GM19025 (cell line): ENCODE measurements at regions not wholly inside any gene's neighbourhood (a gene's known extent, or its start where the extent isn't known, plus 50 kb on each side); places are given as distances from the start of the nearest gene placed in this dataset.
"Not testable (repeated sequence)": the region's sequence is repeated elsewhere in the genome, so short reads cannot be mapped to it uniquely, and the experiment has no call there.

Source experiments
- ATAC-seq: cut with Tn5 transposase; IDR thresholded peaks from one replicate; pipeline ENCODE4 v1.9.1; 2021; ENCODE audit warnings: mild to moderate bottlenecking, low read depth, moderate library complexity; ENCODE audit not compliant: unreplicated experiment

GRCh38 chr16:58912571-58912970, 178.5 kb upstream of the GOT2 start:
- no peak for ATAC-seq

DNA sequence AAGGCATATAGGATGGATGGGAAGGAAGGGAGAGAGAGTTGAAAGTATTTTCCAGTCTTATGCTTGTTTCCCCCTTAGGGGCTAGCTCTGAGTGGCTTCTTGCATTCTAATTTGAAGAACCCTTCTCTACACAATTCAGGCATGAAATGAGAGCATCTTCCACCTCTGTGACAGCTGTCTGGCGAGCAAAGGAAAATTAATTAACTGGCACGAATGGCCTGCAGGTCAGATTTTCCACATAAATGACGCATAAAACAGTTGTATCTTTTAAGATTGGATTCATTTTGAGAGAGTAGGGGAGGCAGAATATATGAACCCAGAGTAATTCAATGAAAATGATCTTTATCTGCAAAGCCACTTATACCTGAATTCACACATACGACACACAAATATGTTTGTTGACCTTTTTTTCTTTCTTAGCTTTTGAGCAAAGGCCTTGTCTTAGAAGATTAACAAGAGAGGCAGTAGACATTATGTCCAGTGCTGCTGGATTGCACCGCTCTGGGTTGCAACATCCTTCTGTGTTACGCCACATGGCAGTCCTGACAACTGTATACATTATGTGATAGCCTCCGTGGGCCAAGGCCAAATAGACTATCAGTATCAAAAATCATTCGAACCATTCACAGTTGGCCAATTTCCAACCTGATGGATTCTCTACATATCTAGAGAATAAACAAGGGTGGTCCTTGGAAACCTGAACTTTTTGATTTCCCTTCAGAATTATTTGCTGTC, 173.0 kb upstream of the GOT2 start:
- no peak for ATAC-seq

GRCh38 chr16:58904291-58904690, 170.2 kb upstream of the GOT2 start:
- ATAC-seq = no peak

- no peak for ATAC-seq
These were observed 155.4 kb upstream of the GOT2 start for GRCh38 chr16:58889516-58889915.

- peak; percentile 36 for ATAC-seq
These were observed 151.5 kb upstream of the GOT2 start for GRCh38 chr16:58885528-58886170.

DNA sequence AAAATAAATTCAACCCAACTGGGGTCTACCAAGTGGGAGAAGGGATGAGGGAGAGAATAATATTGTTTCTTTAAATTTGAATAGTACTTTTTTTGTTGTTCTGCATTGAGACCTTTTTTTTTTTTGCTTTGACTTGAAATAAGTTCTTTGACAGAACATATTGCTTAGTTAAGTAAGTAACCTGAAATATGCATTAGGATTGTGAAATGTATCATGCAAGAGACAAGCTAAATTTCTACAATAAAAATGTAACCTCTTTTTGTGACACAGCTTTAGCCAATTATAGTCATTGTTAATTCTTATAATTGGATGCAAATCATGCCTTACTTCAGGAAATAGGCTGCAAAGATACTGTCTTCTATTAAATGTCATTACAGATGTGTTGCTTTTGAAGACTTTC, 150.0 kb upstream of the GOT2 start:
- ATAC-seq = no peak

DNA sequence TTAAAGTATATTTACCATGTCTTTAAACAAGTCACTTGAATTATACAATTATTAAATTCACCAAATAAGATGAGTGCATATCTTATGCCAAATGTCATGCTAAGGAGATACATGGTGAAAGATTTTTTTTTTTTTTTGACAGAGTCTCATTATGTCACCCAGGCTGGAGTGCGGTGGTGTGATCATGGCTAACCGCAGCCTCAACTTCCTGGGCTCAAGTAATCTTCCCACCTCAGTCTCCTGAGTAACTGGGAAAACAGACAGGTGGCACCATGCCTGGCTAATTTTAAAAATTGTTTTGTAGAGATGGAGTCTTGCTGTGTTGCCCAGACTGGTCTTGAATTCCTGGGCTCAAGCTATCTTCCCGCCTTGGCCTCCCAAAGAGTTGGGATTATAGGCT, 149.0 kb upstream of the GOT2 start:
- ATAC-seq = no peak

- peak; percentile 86 for ATAC-seq
These were observed 148.2 kb upstream of the GOT2 start for GRCh38 chr16:58882292-58882691.

DNA sequence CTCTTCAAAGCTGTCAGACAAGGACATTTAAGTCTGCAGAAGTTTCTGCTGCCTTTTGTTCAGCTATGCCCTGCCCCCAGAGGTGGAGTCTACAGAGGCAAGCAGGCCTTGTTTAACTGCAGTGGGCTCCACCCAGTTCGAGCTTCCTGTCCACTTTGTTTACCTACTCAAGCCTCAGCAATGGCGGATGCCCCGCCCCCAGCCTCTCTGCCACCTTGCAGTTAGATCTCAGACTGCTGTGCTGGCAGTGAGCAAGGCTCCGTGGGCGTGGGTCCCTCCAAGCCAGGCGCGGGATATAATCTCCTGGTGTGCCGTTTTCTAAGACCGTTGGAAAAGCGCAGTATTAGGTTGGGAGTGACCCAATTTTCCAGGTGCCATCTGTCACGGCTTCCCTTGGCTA, 144.5 kb upstream of the GOT2 start:
- ATAC-seq = not testable (repeated sequence)

- ATAC-seq = no peak
These were observed 132.8 kb upstream of the GOT2 start for GRCh38 chr16:58866935-58867334.

DNA sequence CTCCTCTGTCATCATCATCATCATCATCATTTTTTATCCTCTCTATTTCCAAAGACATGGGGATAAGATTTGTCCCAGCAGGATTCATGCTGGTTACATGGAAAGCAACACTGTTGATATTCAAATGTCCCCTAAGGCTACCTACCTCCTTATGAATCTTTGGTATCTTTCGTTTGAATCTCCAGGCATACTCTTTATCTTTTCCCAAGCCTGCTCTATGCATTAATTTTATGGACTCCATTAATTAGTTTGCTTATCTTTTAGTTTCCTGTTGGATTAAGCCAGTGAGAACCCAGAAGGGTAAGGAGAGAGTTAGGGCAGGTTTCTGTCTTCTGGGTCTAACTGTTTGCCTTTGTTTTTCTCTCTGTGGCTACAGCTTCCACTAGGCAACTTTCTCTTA, 129.6 kb upstream of the GOT2 start:
- ATAC-seq = no peak

GRCh38 chr16:58863042-58863441, 128.9 kb upstream of the GOT2 start:
- ATAC-seq = no peak

GRCh38 chr16:58862334-58863021, 128.4 kb upstream of the GOT2 start:
- no peak for ATAC-seq

DNA sequence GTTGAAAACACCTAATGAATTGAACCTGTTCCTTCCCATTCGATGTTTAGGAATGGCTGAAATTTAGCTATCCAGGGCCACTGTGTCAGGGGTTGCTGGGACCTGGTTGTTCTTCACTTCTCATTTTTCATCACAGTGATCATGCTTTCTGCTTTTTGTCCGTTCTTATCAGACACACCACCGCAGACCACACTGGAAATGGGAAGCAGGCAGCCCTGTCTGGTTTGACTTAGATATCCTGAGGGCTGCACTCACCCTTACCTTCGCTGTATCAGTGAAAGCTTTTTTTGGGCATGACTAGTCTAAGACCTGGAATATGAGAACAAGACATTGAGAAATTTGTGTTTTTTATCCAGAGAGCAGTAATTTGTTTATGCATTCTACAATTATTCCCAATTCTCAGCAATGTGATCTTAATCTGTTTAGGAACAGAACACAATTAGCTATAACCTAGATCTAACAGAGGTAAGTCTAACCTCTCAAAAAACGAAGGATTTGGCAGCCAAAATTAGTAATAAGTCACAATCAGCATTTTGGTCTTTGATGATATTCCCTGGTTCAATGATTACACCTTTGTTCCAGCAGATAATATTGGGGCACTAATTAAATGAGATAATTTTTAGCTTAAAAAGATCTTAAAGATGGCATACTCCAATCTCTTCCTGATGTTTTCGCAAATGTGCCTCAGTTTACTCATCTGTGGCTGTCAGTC, 126.0 kb upstream of the GOT2 start:
- ATAC-seq = no peak

GRCh38 chr16:58858577-58858976, 124.5 kb upstream of the GOT2 start:
- not testable (repeated sequence) for ATAC-seq

DNA sequence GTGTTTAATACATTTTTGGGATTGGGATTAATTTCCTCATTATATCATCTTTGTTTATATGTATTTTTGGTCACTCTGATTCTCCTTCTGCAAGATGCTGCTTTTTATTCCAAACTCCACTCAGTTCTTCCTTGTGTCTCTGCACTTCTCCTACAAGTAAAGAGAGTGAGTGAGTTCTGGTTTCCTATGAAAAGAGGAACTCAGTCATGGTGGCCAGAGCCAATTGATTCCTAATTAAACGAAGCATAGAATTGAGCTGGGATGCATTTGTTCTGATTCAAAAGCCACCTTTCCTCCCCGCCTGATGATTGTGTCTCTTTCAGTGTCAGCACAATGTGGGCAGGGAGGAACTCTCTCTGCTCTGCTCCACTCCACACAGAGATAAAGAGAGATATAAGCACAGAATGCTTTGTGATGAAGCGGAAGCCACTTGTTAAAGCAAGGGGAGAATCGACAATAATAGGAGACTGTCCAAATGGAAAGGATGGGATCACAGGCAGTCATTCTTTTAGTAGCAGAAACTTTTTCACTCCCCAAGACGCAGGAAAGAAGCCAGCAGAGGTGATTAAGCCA, 121.3 kb upstream of the GOT2 start:
- no peak for ATAC-seq

GRCh38 chr16:58853854-58854791, 120.0 kb upstream of the GOT2 start:
- peak; percentile 78 for ATAC-seq

DNA sequence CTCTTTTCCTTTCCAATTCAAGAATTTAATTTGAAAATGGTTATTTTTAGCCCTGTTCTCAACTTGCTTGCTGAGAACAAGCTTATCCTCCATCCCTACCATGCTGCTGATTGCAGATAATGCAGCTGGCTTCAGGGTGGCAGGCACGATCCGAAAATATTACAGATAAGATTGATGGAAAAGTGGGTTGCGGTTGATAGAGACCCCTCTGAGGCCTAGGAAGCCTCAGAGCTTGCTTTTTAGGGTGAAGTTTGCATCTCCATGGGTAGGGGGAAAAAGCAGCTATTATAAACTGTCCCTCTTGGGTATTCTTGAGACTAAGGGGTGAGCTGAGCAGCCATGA, 116.5 kb upstream of the GOT2 start:
- ATAC-seq = no peak

DNA sequence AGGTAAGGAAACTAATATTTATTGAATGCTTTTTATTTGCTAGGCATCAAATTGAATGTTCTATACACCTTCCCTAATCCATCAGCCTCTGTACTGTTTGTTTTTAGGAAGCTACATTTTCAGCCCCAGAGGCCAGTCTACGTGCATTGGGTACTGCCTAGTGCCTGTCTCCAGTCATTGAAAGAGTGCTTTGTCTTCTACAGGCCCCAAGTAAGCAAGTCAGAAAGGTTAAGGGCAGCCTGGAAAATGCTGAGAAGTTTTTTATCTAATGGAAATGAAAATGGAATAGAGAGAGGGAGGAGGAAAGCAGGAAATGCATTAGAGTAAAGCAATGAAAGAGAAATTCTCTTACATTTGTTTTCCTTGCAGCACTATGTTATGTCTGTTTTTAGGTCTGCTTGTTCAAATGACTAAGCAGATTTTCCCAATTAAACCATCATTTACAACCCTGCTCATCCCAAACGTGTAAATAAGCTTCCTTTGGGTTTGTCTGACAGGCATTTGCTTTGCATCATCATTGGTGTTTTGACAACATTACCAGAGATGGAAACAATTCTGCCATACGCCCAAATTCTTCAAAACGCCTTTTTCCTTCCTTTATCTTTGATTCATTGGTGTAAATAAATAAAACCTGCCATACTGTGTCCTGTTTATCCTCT, 116.0 kb upstream of the GOT2 start:
- no peak for ATAC-seq
